Liver (tissue), 7 donors: ENCODE measurements at regions not wholly inside any gene's neighbourhood (a gene's known extent, or its start where the extent isn't known, plus 50 kb on each side); places are given as distances from the start of the nearest gene placed in this dataset.

Experiments used
- DNase-seq: peaks from one replicate; pipeline ENCODE4 v3.0.0-alpha.2; 2017; ENCODE audit warnings: low spot score
- H3K27ac ChIP-seq, 2 donors: one replicate each; pipeline ENCODE4 v1.7.0; 2013; ENCODE audit warnings: inconsistent platforms in 2 of 2, low read length in 2 of 2, control low read depth in 1 of 2, low read depth in 1 of 2, mild to moderate bottlenecking in 1 of 2
- H3K27me3 ChIP-seq, 4 donors: one replicate each; pipeline versions ENCODE4 v1.6.1 to v1.7.0; 2013; ENCODE audit warnings: low read length in 3 of 4, inconsistent platforms in 1 of 4, mild to moderate bottlenecking in 1 of 4, moderate library complexity in 1 of 4; ENCODE audit not compliant: control insufficient read depth in 4 of 4, insufficient read depth in 4 of 4
- H3K36me3 ChIP-seq, 4 donors: one replicate each; pipeline versions ENCODE4 v1.6.1 to v1.7.0; 2013; ENCODE audit warnings: low read length in 3 of 4, mild to moderate bottlenecking in 3 of 4, low read depth in 1 of 4, moderate library complexity in 1 of 4; ENCODE audit not compliant: control insufficient read depth in 4 of 4, insufficient read depth in 3 of 4
- H3K4me1 ChIP-seq, 4 donors: one replicate each; pipeline versions ENCODE4 v1.6.1 to v1.7.0; 2013; ENCODE audit warnings: low read length in 3 of 4, mild to moderate bottlenecking in 3 of 4, moderate library complexity in 1 of 4; ENCODE audit not compliant: control insufficient read depth in 4 of 4, insufficient read depth in 4 of 4
- H3K4me3 ChIP-seq, 3 donors: one replicate each; pipeline versions ENCODE4 v1.6.1 to v1.7.0; 2013; ENCODE audit warnings: low read length in 3 of 3, control low read depth in 1 of 3, low read depth in 1 of 3, mild to moderate bottlenecking in 1 of 3
- H3K9ac ChIP-seq, 2 donors: one replicate each; pipeline ENCODE4 v1.7.0; 2013; ENCODE audit warnings: low read length in 2 of 2, mild to moderate bottlenecking in 2 of 2, moderate library complexity in 2 of 2, control low read depth in 1 of 2, low read depth in 1 of 2
- H3K9me3 ChIP-seq, 4 donors: one replicate each; pipeline versions ENCODE4 v1.6.1 to v1.7.0; 2013; ENCODE audit warnings: low read length in 3 of 4; ENCODE audit not compliant: control insufficient read depth in 4 of 4
- EGR1 ChIP-seq, 2 donors: IDR thresholded peaks; 2 replicates each; pipeline ENCODE4 v1.6.1; 2016 to 2018; ENCODE audit warnings: antibody characterized with exemption in 2 of 2, low read depth in 2 of 2
- FOXA1 ChIP-seq: IDR thresholded peaks from 2 replicates; pipeline ENCODE4 v1.6.1; 2016; ENCODE audit warnings: antibody characterized with exemption
- FOXA2 ChIP-seq: IDR thresholded peaks from 2 replicates; pipeline ENCODE4 v1.6.1; 2016; ENCODE audit warnings: antibody characterized with exemption
- HNF4A ChIP-seq, 2 donors: conservative IDR thresholded peaks; 2 replicates each; pipeline ENCODE4 v1.6.1; 2016; ENCODE audit warnings: antibody characterized with exemption in 2 of 2, mild to moderate bottlenecking in 2 of 2
- HNF4G ChIP-seq: IDR thresholded peaks from 2 replicates; pipeline ENCODE4 v1.6.1; 2016; ENCODE audit warnings: antibody characterized with exemption
- JUND ChIP-seq, 2 donors: IDR thresholded peaks; 2 replicates each; pipeline ENCODE4 v1.6.1; 2016; ENCODE audit warnings: antibody characterized with exemption in 2 of 2
- RAD21 ChIP-seq, 2 donors: IDR thresholded peaks; 2 replicates each; pipeline ENCODE4 v1.6.1; 2016; ENCODE audit warnings: antibody characterized with exemption in 2 of 2, mild to moderate bottlenecking in 2 of 2
- REST ChIP-seq: IDR thresholded peaks from 2 replicates; pipeline ENCODE4 v1.6.1; 2016; ENCODE audit warnings: antibody characterized with exemption, mild to moderate bottlenecking
- RXRA ChIP-seq, 2 donors: IDR thresholded peaks; 2 replicates each; pipeline ENCODE4 v1.6.1; 2017 to 2018; ENCODE audit warnings: antibody characterized with exemption in 2 of 2, mild to moderate bottlenecking in 1 of 2
- SP1 ChIP-seq: IDR thresholded peaks from 2 replicates; pipeline ENCODE4 v1.6.1; 2018; ENCODE audit warnings: antibody characterized with exemption, mild to moderate bottlenecking
- TAF1 ChIP-seq: conservative IDR thresholded peaks from 2 replicates; pipeline ENCODE4 v1.6.1; 2016; ENCODE audit warnings: antibody characterized with exemption, mild to moderate bottlenecking
- WGBS: extraction: QIAGEN DNeasy Blood & Tissue Kit; methylation state at CpG from one replicate; pipeline ENCODE4 v1.1.7; 2013; 5-methylcytosine and 5-hydroxymethylcytosine counted together
- TF ChIP-seq, protein P1 (sequence below): IDR thresholded peaks from 2 replicates; pipeline ENCODE4 v1.6.1; 2016; ENCODE audit warnings: antibody characterized with exemption
- donor health status: healthy.
- donor health status: healthy.
- donor health status: healthy.
- donor health status: healthy.

DNA sequence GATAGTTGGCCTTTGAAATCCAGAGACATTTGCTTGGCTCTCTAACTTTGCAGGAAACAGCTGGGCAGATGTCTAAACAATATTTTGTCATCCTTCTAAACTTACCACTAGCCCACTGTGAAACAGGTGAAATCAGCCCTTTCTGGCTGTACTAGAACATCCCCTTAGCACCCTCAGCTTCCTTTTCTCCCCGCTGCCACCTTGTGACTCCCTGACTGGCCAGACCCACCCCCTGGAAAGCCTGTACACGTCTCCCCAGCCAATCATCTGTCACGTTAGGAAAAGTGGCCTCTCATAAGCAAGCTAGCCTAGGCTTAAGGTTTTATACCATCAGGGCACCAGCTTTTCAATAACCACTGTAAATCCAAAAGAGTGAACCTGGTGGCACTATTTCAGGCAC lies 88.6 kb upstream of the E2F3 start:
- WGBS = 37% methylated on average over 3 of the region's 3 CpGs
- DNase-seq = no peak
- no peak overlapping the region for H3K4me3 ChIP-seq
- no peaks in the 10 kb centered on the region for H3K36me3 ChIP-seq
- TF ChIP-seq TAF1 (no peak), SP1 (no peak), JUND (IDR thresholded peaks at IDR 0.05) (no peak), RAD21 (IDR thresholded peaks at IDR 0.05) (no peak)
- no peak overlapping the region for H3K9ac ChIP-seq
- no peaks in the 10 kb centered on the region for H3K27me3 ChIP-seq
- no peak overlapping the region for H3K27ac ChIP-seq
- no peaks in the 10 kb centered on the region for H3K4me1 ChIP-seq
- no peaks in the 10 kb centered on the region for H3K9me3 ChIP-seq

DNA sequence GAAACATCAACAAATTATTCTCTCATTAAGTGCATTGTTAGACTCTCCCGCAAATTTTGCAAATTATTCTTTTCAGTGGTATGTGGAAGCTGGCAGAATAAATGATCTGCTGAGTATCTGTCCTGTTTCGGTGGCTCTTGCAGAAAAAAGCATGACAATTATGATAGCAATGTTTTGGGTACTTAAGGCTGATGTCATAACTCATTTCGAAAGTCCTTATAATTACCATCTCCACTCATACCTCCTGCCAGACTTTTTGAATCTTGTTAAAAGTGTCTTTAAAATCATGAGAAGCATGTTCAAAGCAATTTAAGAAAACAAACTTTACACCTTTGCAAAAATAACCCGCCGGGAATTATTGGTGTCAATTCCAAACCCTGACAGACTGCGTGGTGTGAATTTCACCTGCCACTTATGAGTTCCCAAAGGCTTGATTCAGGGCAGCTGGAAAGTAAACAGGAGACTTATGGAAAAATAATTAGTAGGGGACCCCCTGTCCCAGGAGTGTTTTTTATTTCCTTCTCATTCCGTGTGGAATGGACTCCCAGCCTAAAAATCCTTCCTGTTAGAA lies 87.6 kb upstream of the E2F3 start:
- no peaks in the 10 kb centered on the region for H3K27me3 ChIP-seq
- TF ChIP-seq, protein P1, sequence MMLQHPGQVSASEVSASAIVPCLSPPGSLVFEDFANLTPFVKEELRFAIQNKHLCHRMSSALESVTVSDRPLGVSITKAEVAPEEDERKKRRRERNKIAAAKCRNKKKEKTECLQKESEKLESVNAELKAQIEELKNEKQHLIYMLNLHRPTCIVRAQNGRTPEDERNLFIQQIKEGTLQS = no peak
- TF ChIP-seq RXRA (IDR thresholded peaks at IDR 0.05) (no peak), REST (no peak), FOXA2 (no peak), HNF4G (no peak), EGR1 (IDR thresholded peaks at IDR 0.05; ENCODE audit: low read depth in 2 of 2) (no peak), TAF1 (no peak), HNF4A (conservative IDR thresholded peaks at IDR 0.05) (no peak)
- no peak overlapping the region for H3K4me3 ChIP-seq
- WGBS = 75% methylated on average over 7 of the region's 7 CpGs
- no peaks in the 10 kb centered on the region for H3K36me3 ChIP-seq
- no peak overlapping the region for H3K27ac ChIP-seq
- DNase-seq = no peak
- no peak overlapping the region for H3K9ac ChIP-seq
- H3K4me1 ChIP-seq = no peaks in the 10 kb centered on the region
- no peaks in the 10 kb centered on the region for H3K9me3 ChIP-seq

DNA sequence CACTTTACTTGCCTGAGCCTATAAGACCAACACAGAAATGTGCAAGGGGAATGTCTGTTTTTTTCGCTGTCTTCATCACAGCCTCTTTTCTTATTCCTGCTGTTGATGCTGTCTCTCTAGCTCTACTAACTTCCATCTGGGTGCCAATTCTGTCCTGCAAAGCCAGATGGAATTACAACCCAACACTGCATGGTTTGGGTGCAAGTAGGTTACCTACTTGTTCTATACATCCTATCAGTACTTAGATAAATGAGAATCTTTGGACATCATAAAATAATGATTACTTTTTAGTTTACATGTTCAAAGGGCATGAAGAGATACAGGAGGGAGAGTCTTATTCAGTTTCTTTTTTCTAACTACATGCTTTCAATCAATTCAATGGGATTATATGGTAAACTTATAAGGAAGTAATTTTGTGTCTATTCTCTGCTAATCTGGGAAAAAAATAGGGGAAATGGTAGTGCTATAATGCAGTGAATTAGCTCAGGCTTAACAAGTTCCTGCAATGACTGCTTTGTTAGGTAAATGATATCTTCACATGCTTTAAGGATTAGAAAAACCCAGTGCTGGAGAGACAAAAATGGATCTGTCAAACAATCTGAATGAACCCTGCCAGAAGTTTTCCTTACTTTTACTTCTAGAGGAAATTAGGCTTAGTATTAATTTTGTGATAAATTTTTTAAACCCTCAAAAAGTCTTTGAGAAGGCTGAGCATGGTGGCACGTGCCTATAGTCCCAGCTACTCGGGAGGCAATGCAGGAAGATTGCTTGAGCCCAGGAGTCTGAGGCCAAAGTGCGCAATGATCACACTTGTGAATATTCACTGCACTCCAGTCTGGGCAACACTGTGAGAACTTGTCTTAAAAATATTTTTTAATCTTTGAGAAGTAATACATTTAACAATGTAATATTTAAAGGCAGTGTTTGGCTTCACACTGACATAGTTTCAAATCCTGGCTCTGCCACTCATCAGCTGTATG lies 86.5 kb upstream of the E2F3 start:
- 77% methylated on average over 4 of the region's 4 CpGs for WGBS
- TF ChIP-seq FOXA1 = no peak
- no peak for TF ChIP-seq REST
- H3K4me1 ChIP-seq = peaks cover 0 to under 1% (median 0%) of the 10 kb centered on the region in 4 donors
- no peaks in the 10 kb centered on the region for H3K9me3 ChIP-seq
- DNase-seq = no peak
- H3K4me3 ChIP-seq = no peak overlapping the region
- H3K36me3 ChIP-seq = no peaks in the 10 kb centered on the region
- no peak overlapping the region for H3K9ac ChIP-seq
- no peak overlapping the region for H3K27ac ChIP-seq
- H3K27me3 ChIP-seq = no peaks in the 10 kb centered on the region
